Activated T-helper 1 cell treated with anti-CD3 and anti-CD28 coated beads, Interleukin-2, amount 50 U/mL, for 16 hours (primary cell): ENCODE measurements at regions not wholly inside any gene's neighbourhood (a gene's known extent, or its start where the extent isn't known, plus 50 kb on each side); places are given as distances from the start of the nearest gene placed in this dataset.
"Not testable (repeated sequence)": the region's sequence is repeated elsewhere in the genome, so short reads cannot be mapped to it uniquely, and the experiment has no call there.

Experiments used
- DNase-seq, 2 donors: peaks; one replicate each; pipeline ENCODE4 v3.0.0-alpha.2; 2020; ENCODE audit warnings: low read depth in 1 of 2, low spot score in 1 of 2

DNA sequence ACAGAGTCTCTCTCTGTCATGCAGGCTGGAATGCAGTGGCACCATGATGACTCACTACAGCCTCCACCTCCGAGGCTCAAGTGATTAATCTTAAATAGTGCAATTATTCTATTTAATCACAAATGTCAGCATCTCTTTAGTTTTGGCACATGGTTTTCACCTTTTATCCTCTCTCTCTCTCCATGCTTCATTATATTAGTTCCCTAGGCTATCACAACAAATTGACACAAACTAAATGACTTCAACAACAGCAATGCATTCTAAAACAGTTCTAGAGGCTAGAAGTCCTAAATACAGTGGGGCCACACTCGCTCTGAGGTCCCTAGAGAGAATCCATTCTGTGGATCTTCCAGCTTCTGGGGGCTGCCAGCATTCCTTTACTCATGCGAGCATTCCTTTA is 178.2 kb upstream of the ZNG1F start:
- not testable (repeated sequence) for DNase-seq

DNA sequence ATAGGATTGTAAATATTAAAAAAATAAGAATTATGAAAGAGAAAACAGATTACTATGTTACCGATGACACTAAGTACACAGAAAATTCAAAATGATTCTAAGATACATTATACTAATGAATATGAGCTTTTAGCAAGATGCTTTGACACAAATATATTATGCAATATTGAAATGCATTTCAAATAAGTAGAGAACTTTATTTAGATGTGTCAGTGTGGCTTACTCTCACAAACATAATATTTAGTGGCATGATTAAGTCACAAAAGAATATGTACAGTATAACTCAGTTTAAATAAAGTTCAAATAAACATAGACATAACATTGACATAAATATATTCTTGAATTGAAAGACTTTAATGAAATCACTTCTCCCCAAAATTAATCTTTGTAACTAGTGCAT is 172.7 kb upstream of the ZNG1F start:
- DNase-seq = not testable (repeated sequence)

DNA sequence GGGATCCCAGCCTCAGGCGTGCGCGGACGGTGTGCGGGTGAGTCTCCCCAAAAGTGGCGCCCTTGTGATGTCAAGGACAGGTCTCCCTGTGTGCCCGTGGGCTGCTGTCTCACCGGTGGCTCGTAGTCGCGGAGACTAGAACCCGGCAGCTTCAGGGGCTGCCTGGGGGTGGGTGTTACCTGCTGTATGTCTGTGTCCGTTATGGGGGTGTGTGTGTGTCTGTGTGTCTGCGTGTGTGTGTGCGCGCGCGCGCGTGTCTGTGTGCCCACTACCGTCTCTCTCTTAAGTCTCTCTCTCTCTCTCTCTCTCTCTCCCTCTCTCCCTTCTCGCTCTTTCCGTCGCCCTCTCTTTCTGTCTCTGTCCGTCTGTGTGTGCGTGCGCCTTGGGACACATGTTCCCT is 170.0 kb upstream of the ZNG1F start:
- not testable (repeated sequence) for DNase-seq

DNA sequence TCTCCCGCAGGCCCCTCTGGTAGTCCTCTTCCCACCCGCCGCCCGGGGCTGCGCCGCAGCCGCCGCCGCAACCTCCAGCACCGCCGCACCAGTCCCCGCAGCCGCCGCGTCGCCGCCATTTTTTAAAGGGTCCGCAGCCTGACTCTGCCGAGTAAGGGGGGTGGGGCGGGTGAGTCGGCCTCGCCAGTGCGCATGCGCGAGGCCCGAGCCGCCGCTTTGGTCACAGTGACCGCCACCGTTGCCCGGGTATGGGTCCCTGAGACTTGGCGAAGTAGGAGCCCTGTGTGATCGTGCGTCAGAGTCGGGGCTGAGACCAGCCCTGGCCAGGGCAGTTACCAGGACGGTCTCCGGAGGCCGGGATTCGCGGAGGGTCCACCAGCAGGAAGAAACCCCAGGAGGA is 169.6 kb upstream of the ZNG1F start:
- DNase-seq = peak; percentile 61 to 74

DNA sequence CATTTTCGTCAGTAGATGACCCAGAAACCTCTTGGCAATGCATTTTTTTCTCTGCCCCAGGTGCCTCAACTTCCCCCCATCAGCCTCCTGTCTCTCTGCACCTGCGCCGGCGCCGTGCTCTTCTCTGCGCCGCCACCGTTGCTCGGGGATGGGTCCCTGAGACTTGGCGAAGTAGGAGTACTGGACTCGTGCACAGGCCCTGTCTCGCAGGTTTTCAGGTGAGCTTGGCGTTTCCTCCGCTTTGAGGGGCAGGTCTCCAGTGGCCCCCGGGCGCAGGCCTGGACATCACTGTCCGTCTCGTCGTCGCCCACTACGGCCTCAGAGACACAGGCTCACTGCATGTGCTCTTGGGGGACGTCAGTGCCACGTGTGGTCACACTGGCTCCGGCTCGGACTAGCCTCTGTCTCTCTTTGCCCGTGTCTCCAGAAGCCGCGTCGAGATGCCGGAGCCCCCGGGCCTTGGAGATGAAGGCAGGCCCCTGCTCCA is 168.8 kb upstream of the ZNG1F start:
- DNase-seq = not testable (repeated sequence)

DNA sequence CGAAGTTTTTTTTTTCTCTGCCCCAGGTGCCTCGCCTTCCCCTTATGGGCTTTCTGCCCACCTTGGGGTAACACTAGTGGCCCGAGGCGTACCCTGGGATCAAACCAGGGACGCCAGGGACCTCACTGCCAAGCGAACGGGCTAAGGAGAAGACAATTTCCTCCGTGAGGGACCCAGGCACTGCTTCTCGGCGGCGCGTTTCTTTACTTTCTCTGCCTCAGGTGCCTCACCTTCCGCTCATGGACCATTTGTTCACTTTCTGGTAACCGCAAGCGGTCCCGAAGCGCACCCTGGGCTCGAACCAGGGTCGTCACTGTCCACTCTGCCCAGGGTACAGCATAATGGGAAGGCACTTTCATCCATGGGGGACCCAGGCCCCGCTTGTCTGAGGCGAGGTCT is 168.2 kb upstream of the ZNG1F start:
- DNase-seq = not testable (repeated sequence)

DNA sequence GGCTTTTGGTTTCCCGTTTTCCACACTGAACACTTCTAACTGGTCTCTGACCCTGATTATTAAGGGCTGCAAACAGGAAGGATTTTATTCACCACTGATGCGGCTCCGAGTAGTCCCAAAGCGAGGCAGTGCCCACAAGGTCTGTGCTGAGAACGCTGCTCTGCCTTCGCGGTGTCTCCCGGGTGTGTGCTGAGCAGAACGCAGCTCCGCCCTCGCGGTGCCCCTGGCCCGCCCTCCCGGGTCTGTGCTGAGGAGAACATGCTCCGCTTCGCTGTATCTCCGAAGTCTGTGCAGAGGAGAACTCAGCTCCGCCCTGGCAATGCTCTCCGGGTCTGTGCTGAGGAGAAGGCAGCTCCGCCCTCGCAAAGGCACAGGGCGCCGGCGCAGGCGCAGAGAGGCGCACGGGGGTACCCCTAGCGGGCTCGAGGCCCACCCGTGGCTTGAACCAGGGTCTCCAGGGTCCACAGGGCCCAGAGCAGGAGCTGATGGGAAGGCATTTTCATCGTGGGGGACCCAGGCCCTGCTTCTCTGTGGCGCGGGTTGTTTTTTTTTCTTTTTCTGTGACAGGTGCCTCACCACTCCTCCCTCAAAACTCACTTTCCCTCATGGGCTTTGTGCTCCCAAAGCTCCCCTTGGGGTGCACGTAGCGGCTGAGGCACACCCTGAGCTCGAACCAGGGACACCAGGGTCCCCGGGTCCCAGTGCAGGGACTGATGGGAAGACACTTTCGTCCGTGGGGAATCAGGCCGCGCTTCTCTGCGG is 167.7 kb upstream of the ZNG1F start:
- peak; percentile 69 to 75 for DNase-seq

DNA sequence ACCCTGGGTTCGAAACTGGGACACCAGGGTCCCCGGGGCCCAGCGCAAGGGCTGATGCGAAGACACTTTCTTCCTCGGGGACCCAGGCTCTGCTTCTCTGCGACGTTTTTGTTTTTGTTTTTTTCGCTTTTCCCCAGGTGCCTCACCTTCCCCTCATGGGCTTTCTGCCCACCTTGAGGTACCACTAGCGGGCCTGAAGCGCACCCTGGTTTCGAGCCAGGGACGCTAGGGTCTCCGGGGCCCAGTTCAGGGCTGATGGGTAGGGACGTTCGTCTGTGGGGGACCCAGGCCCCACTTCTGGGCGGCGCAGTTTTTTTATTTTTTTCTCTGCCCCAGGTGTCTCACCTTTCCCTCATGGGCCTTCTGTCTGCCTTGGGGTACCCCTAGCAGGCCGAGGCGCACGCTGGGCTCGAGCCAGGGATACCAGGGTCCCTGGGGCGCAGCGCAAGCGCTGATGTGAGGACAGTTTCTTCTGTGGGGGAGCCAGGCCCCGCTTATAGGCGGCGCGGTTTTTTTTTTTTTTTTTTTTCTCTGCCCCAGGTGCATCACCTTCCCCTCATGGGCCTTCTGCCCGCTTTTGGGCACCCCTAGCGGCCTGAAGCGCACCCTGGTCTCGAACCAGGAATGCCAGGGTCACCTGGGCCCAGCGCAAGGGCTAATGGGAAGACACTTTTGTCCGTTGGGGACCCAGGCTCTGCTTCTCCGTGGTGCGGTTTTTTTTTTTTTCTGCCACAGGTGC is 166.8 kb upstream of the ZNG1F start:
- not testable (repeated sequence) for DNase-seq

DNA sequence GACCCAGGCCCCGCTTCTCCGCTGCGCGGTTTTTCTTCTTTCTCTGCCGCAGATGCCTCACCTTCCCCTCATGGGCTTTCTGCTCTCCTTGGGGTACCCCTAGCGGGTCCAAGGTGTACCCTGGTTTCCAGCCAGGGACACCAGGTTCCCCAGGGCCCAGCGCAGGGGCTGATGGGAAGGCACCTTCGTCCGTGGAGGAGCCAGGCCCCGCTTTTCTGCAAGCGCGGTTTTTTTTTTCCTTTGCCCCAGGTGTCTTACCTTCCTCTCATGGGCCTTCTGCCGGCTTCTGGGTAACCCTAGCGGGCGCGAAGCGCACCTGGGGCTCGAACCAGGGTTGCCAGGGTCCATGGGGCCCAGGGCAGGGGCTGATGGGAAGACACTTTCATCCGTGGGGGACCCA is 165.9 kb upstream of the ZNG1F start:
- DNase-seq = not testable (repeated sequence)

DNA sequence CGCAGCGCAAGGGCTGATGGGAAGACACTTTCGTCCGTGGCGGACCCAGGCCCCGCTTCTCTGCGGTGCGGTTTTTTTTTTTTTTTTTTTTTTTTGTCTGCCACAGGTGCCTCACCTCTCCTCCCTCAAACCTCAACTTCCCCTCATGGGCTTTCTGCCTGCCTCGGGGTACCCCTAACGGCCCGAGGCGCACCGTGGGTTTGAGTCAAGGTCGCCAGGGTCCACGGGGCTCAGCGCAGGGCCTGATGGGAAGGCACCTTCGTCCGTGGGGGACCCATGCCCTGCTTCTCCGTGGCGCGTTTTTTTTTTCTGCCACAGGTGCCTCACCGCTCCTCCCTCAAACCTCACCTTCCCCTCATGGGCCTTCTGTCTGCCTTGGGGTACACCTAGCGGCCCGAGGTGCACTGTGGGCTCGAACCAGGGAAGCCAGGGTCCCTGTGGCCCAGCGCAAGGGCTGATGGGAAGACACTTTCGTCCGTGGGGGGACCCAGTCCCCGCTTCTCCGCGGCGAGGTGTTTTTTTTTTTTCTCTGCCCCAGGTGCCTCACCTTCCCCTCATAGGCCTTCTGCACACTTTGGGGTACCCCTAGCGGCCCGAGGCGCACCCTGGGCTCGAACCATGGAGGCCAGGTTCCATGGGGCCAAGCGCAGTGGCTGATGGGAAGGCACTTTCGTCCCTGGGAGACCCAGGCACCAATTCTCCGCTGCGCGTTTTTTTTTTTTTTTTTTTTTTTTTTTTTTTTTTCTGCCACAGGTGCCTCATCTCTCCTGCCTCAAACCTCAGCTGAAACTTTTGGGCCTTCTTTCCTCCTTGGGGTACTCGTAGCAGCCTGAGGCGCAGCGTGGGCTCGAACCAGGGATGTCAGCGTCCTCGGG is 165.2 kb upstream of the ZNG1F start:
- DNase-seq = not testable (repeated sequence)

DNA sequence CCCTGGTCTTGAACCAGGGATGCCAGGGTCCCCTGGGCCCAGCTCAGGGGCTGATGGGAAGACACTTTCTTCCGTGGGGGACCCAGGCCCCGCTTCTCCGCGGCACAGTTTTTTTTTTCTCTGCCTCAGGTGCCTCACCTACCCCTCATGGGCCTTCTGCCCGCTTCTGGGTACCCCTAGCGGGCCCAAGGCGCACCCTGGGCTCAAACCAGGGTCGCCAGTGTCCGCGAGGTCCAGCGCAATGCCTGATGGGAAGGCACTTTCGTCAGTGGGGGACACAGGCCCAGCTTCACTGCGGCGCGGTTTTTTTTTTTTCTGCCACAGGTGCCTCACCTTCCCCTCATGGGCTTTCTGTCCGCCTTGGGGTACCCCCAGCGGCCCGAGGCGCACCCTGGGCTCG is 163.9 kb upstream of the ZNG1F start:
- not testable (repeated sequence) for DNase-seq

DNA sequence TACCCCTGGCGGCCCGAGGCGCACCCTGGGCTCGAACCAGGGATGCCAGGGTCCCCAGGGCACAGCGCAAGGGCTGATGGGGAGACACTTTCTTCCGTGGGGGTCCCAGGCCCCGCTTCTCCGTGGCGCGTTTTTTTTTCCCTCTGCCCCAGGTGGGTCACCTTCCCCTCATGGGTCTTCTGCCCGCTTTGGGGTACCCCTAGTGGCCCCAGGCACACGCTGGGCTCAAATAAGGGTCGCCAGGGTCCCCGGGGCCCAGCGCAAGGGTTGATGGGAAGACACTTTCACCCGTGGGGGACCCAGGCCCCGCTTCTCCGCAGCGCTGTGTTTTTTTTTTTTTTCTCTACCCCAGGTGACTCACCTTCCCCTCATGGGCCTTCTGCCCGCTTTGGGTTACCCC is 163.3 kb upstream of the ZNG1F start:
- DNase-seq = not testable (repeated sequence)

DNA sequence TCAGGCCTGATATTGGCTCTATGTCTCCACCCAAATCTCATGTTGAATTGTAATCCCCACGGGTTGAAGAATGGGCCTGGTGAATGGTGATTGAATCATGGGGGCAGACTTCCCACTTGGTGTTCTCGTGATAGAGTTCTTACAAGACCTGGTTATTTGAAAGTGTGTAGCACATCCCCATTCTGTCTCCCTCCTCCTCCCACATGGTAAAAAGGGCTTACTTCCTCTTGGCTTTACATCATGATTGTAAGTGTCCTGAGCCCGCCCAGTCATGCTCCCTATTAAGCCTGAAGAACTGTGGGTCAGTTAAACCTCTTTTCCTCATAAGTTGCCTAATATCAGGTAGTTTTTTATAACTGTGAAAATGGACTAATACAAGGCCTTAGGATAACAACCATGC is 158.8 kb upstream of the ZNG1F start:
- DNase-seq = not testable (repeated sequence)

DNA sequence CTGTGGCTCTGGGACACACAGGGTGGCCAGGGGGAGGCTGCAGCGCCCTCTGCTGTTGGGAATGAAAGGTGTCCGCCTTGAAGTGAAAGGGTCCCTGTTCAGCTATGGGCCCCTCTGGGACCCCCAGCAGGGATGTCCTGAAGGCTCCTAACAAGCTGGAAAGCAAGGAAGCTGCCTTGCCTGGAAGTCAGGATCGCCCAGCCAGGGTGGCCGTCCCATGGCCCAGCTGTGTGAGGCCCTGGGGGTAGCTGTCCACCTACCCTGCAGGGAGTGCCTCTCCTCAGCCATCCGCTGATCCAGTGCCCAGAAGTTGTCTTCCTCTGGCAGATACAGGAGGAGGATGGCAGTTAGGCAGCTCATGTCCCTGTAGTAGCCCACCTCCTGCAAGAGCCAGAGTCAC is 143.4 kb upstream of the ZNG1F start:
- not testable (repeated sequence) for DNase-seq

DNA sequence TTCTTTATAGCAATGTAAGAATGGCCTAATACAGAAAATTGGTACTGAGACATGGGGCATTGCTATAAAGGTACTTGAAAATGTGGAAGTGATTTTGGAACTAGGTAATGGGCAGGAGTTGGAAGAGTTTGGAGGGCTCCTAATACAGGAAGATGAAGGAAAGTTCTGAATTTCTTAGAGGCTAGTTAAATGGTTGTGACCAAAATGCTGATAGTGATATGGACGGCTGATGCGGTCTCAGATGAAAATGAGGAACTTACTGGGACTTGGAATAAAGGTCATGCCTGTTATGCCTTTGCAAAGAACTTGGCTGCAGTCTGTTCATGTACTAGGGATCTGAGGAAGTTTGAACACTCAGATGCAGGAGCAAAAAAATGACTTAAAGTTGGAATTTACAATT is 132.2 kb upstream of the ZNG1F start:
- not testable (repeated sequence) for DNase-seq

DNA sequence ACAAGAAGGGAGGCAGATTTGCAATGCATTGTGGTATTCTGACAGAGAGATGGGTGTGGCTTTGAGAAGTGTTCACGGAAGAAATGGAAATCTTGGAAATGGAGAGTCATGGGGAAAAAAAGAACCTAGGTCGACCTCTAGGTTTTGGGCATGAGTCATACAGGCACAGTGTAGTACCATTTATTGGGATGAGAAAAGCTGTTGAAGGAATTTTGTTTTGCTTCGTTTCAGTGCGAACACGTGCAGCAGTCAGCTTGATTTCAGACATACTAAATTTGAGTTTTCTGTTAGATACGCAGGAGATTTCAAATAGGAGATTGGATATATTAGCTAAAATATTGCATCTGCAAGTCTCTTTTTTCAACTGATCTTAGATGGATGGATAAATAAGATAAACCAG is 119.8 kb upstream of the ZNG1F start:
- not testable (repeated sequence) for DNase-seq

DNA sequence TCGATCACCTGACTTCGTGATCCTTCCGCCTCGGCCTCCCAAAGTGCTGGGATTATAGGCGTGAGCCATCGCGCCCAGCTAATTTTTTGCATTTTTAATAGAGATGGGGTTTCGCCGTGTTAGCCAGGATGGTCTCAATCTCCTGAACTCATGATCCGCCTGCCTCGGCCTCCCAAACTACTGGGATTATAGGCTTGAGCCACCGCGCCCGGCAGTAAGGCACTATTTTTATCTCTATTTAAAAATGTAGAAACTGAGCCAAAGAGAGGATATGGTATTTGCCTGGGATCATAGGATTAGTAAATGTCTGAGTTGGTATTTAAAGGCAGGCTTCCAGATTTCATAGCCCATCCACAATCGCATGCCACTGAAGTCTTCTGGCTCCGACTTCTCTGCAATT is 96.6 kb upstream of the ZNG1F start:
- DNase-seq = not testable (repeated sequence)

DNA sequence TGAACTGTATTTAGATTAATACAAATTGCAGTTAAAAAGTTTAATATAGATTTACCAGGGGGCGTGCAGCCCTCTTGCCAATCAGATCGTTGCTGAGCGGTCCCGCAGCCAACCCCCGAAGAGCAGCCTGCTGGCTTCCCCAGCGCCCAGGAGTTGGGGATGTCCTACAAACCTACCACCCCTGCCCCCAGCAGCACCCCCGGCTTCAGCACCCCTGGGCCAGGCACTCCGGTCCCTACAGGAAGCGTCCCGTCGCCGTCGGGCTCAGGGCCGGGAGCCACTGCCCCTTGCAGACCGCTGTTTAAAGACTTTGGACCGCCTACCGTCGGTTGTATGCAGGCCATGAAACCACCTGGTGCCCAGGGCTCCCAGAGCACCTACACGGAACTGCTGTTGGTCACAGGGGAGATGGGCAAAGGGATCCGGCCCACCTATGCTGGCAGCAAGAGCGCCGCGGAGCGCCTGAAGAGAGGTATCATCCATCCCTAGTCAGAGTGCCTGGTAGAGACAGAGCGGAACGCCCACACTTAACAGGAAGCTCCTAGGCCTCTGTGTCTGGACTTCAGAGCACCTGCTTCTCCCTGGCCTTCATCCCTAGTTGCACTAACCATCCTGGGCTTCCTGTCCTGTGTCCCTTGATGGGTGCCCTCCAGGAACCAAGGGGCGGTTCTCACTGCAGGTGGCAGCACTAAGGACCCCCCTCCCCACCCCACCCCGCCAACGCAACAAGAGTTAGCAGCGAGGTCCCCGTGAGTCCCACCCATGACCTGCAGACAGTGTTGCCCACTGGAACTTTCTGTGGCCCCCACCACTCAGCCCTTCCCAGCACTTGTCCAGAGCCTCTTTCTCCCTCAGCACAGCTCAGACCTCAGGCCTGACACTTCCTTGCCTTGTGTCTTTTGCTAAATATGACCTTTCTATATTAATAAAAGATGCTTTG is 91.5 kb upstream of the ZNG1F start:
- DNase-seq = not testable (repeated sequence)

DNA sequence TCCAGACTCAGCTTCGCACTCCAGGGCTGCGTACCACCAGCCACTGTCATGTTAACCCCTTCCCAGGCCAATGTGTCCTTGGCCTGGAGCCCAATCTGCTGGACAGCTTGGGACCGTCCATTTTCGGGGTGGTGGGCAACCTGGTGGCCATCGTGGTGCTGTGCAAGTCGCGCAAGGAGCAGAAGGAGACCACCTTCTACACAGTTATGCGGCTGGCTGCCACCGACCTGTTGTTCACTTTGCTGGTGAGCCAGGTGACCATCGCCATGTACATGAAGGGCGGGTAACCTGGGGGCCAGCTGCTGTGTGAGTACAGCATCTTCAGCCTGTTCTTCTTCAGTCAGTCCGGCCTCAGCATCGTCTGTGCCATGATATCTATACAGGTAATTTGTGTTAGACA is 90.3 kb upstream of the ZNG1F start:
- not testable (repeated sequence) for DNase-seq

DNA sequence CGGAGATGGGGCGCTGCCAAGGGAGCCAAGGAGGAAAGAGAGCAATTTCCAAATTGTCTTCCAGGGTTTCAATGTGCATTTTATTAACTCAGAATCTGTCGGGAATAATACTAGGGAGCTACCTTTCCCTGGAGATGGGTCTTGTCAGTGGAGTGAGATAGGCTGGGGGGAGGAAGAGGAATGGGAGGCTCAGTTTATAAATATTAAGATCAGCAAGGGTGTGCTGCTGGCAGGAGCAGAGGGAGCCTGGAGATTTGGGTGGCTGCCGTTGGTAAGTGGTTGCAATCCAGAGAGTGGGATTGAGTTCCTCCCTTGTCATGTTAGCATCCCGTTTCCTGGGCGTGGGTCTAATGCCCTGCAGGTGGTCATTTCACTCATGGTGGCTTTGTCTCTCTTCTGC is 89.9 kb upstream of the ZNG1F start:
- not testable (repeated sequence) for DNase-seq
